Stomach (tissue), 8 donors: ENCODE measurements at regions not wholly inside any gene's neighbourhood (a gene's known extent, or its start where the extent isn't known, plus 50 kb on each side); places are given as distances from the start of the nearest gene placed in this dataset.

Experiments
- DNase-seq, 2 donors: peaks; one replicate each; pipeline versions ENCODE4 v3.0.0 to v3.0.0-alpha.2; 2013 to 2019
- H3K27ac ChIP-seq, 5 donors: fragments of 200-600 bp in 4 of 5; sonication (generic) in 4 of 5; one replicate each; pipeline ENCODE4 v1.5.1; 2013 to 2019; ENCODE audit warnings: mild to moderate bottlenecking in 1 of 5, moderate library complexity in 1 of 5
- H3K27me3 ChIP-seq, 3 donors: fragments of 200-600 bp; sonication (generic); one replicate each; pipeline ENCODE4 v1.5.1; 2017 to 2019; ENCODE audit warnings: mixed run types in 1 of 3
- H3K36me3 ChIP-seq, 4 donors: fragments of 200-600 bp; sonication (generic); 1 replicate in 3 of 4; 2 replicates in 1 of 4; pipeline ENCODE4 v1.5.1; 2016 to 2019
- H3K4me1 ChIP-seq, 4 donors: fragments of 200-600 bp; sonication (generic); one replicate each; pipeline ENCODE4 v1.5.1; 2016 to 2019
- H3K4me3 ChIP-seq, 4 donors: fragments of 200-600 bp; sonication (generic) in 3 of 4; one replicate each; pipeline ENCODE4 v1.5.1; 2016 to 2019; ENCODE audit warnings: mild to moderate bottlenecking in 1 of 4
- H3K9me3 ChIP-seq, 4 donors: fragments of 200-600 bp; sonication (generic); one replicate each; pipeline ENCODE4 v1.5.1; 2016 to 2019
- EP300 ChIP-seq: sonication (generic); formaldehyde crosslinking; IDR thresholded peaks from one replicate; pipeline ENCODE4 v1.6.1; 2017; ENCODE audit warnings: antibody characterized with exemption
- POLR2A ChIP-seq, 4 donors: fragments of 450-650 bp; IDR thresholded peaks; one replicate each; pipeline ENCODE4 v1.6.1; 2016; ENCODE audit warnings: antibody characterized with exemption in 4 of 4, control low read depth in 2 of 4, mild to moderate bottlenecking in 1 of 4, moderate library complexity in 1 of 4
- POLR2AphosphoS5 ChIP-seq, 3 donors: sonication (generic); formaldehyde crosslinking; IDR thresholded peaks; one replicate each; pipeline ENCODE4 v1.6.1; 2016; ENCODE audit warnings: antibody characterized with exemption in 3 of 3
- WGBS, 5 donors: extraction: QIAGEN DNeasy Blood & Tissue Kit in 3 of 5; methylation state at CpG; one replicate each; pipeline versions ENCODE4 v1.1.5 to v1.1.7; 2013 to 2018; 5-methylcytosine and 5-hydroxymethylcytosine counted together
- intact Hi-C: fragments of 100-400 bp; cut with DNase I; formaldehyde crosslinking; loops from one replicate; pipeline ENCODE4 v1.15.1; 2023; ENCODE audit warnings: low total_unique reads
- TF ChIP-seq, protein P1 (sequence below), 7 experiments: fragments of 450-650 bp in 4 of 7; fragments of 200-600 bp in 3 of 7; sonication (generic) in 3 of 7; IDR thresholded peaks; one replicate each; pipeline ENCODE4 v1.5.1; 2016 to 2019; ENCODE audit warnings: antibody characterized with exemption in 7 of 7, control low read depth in 2 of 7, mild to moderate bottlenecking in 1 of 7
- donor health status: healthy with polysubstance abuse.
- donor health status: Bipolar disorder and iron deficiency.
- donor health status: healthy.

DNA sequence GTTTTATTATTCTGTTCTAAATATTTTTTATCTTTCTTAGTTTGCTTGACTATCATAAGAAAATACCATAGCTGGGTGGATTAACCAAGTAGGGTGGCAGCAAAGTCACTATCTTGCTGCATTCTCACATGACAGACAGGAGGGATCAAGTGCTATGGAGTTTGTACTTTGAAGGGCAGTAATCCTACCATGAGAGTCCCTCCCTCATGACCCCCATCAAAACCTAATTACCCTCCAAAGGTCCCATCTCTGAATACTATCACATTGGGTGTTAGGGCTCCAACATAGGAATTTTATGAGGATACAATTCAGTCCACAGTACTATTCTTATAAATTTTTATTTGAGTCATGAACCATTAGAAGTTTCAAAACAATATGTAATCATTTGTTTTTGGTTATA lies 388.5 kb upstream of the B3GALT2 start:
- no peak for DNase-seq
- TF ChIP-seq, protein P1, sequence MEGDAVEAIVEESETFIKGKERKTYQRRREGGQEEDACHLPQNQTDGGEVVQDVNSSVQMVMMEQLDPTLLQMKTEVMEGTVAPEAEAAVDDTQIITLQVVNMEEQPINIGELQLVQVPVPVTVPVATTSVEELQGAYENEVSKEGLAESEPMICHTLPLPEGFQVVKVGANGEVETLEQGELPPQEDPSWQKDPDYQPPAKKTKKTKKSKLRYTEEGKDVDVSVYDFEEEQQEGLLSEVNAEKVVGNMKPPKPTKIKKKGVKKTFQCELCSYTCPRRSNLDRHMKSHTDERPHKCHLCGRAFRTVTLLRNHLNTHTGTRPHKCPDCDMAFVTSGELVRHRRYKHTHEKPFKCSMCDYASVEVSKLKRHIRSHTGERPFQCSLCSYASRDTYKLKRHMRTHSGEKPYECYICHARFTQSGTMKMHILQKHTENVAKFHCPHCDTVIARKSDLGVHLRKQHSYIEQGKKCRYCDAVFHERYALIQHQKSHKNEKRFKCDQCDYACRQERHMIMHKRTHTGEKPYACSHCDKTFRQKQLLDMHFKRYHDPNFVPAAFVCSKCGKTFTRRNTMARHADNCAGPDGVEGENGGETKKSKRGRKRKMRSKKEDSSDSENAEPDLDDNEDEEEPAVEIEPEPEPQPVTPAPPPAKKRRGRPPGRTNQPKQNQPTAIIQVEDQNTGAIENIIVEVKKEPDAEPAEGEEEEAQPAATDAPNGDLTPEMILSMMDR (IDR thresholded peaks at IDR 0.05), result no peak
- no peak for TF ChIP-seq POLR2AphosphoS5 (IDR thresholded peaks at IDR 0.05)
- no peak for TF ChIP-seq POLR2A (IDR thresholded peaks at IDR 0.05)
- no peak for TF ChIP-seq EP300
- no peak overlapping the region for H3K4me3 ChIP-seq
- H3K9me3 ChIP-seq, result no peaks in the 10 kb centered on the region
- H3K27me3 ChIP-seq, result no peaks in the 10 kb centered on the region
- no peak overlapping the region for H3K27ac ChIP-seq
- intact Hi-C loops, result no loop called here
- no peaks in the 10 kb centered on the region for H3K4me1 ChIP-seq
- no peaks in the 10 kb centered on the region for H3K36me3 ChIP-seq

DNA sequence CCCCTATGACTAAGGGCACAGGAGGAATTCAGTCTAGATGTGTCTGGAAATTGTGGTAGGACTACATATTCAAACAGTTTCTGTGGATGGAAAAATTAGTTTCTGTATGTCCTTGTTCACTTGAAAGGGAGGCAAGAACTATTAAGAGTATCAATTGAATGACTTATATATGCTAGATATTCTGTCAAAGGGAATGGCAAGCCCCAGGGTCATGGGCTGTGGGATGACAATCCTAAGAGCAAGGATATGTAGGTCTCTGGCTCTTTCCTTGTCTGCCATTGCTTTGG lies 383.5 kb upstream of the B3GALT2 start:
- Histone ChIP-seq H3K27ac (no peak overlapping the region), H3K9me3 (no peaks in the 10 kb centered on the region), H3K27me3 (no peaks in the 10 kb centered on the region), H3K4me1 (peaks cover 0 to 6% (median 0%) of the 10 kb centered on the region in 4 donors), H3K4me3 (no peak overlapping the region), H3K36me3 (no peaks in the 10 kb centered on the region)
- no peak for DNase-seq
- intact Hi-C loops, result no loop called here
- TF ChIP-seq, protein P1 (IDR thresholded peaks at IDR 0.05), result no peak
- TF ChIP-seq POLR2A (IDR thresholded peaks at IDR 0.05), result no peak
- no peak for TF ChIP-seq POLR2AphosphoS5 (IDR thresholded peaks at IDR 0.05)
- no peak for TF ChIP-seq EP300

GRCh38 chr1:193569096-193569982 lies 382.9 kb upstream of the B3GALT2 start:
- no peak overlapping the region for H3K4me3 ChIP-seq
- peaks cover 0 to 6% (median 0%) of the 10 kb centered on the region in 4 donors for H3K4me1 ChIP-seq
- H3K36me3 ChIP-seq, result no peaks in the 10 kb centered on the region
- no peaks in the 10 kb centered on the region for H3K27me3 ChIP-seq
- DNase-seq, result peak in 1 of 2 donors; percentile 16
- 9 to 32% (median 16%) methylated on average over 1 of the region's 1 CpG for WGBS, 5 donors
- H3K27ac ChIP-seq, result no peak overlapping the region
- H3K9me3 ChIP-seq, result no peaks in the 10 kb centered on the region
- intact Hi-C loops, result no loop called here
- TF ChIP-seq POLR2A (IDR thresholded peaks at IDR 0.05) (no peak), POLR2AphosphoS5 (IDR thresholded peaks at IDR 0.05) (no peak), EP300 (no peak)
- TF ChIP-seq, protein P1 (IDR thresholded peaks at IDR 0.05), result no peak

DNA sequence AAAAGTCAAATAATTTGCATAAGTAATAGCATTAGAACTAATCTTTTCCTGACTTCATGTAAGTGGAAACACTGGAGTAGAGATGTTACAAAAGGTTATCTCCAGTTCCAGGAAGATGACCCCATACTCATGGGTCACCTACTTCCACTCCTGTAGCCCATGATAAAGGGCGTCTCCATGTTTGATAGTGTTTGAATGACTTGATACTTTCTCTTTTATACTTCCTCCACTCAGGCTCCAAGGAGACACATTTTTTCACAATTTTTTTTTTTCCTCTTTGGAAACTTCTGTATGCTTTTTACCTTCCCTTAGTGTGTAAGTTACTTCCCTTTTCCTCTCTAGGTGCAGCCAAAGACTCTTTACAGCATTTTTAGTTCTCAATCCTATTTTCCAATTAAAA lies 382.1 kb upstream of the B3GALT2 start:
- no peak for TF ChIP-seq POLR2A (IDR thresholded peaks at IDR 0.05)
- no peak for DNase-seq
- Histone ChIP-seq H3K27ac (no peak overlapping the region), H3K27me3 (no peaks in the 10 kb centered on the region), H3K9me3 (no peaks in the 10 kb centered on the region), H3K36me3 (no peaks in the 10 kb centered on the region), H3K4me1 (peaks cover 0 to 6% (median 0%) of the 10 kb centered on the region in 4 donors), H3K4me3 (no peak overlapping the region)
- 15 to 37% (median 24%) methylated on average over 1 of the region's 1 CpG for WGBS, 5 donors
- intact Hi-C loops, result no loop called here

DNA sequence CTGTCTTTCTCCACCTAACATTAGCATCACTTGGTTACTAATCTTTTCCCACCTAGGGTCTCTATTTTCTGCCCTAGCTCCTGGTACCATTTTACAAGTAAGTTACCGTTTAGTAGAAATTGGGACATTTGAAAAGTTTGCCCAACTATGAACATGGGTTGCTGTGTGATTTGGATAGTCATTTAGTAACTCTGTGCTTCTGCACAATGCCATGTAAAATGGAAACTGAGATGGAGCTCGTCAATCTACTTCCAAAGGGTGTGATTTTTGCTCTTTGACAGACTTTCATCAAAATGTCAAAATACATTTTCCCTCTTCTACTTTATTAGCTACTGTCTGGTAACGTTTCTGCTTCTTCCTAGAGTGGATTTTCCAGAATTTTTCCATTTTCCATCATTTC lies 381.5 kb upstream of the B3GALT2 start:
- Histone ChIP-seq H3K36me3 (no peaks in the 10 kb centered on the region), H3K4me3 (no peak overlapping the region), H3K27ac (no peak overlapping the region), H3K27me3 (no peaks in the 10 kb centered on the region), H3K9me3 (no peaks in the 10 kb centered on the region), H3K4me1 (peaks cover 0 to 6% (median 0%) of the 10 kb centered on the region in 4 donors)
- 82 to 93% (median 86%) methylated on average over 3 of the region's 3 CpGs for WGBS, 5 donors
- no peak for TF ChIP-seq EP300
- TF ChIP-seq POLR2AphosphoS5 (IDR thresholded peaks at IDR 0.05), result no peak
- no peak for TF ChIP-seq POLR2A (IDR thresholded peaks at IDR 0.05)
- intact Hi-C loops, result no loop called here
- no peak for DNase-seq
